ENCODE measurements at regions not wholly inside any gene's neighbourhood (a gene's known extent, or its start where the extent isn't known, plus 50 kb on each side); places are given as distances from the start of the nearest gene placed in this dataset.

- TF ChIP-seq ZBTB10 (tag by site-specific recombination; IDR thresholded peaks at IDR 0.05) (no peak), ZNF148 (tag by site-specific recombination; IDR thresholded peaks at IDR 0.05; ENCODE audit: borderline replicate concordance) (no peak), ZNF362 (tag by site-specific recombination; IDR thresholded peaks at IDR 0.05) (no peak), ZNF138 (tag by site-specific recombination; IDR thresholded peaks at IDR 0.05; ENCODE audit: borderline replicate concordance) (no peak), ZNF266 (tag by site-specific recombination; IDR thresholded peaks at IDR 0.05; ENCODE audit: low read depth) (no peak), ZNF26 (tag by site-specific recombination; IDR thresholded peaks at IDR 0.05) (no peak)
Measured at GRCh38 chr2:145743011-145743410, 1223.1 kb upstream of the ZEB2 start (continued).

GRCh38 chr2:145741636-145742035, 1221.7 kb upstream of the ZEB2 start:
- Histone ChIP-seq H3K36me3 (ENCODE audit: control insufficient read depth in 2 of 2, insufficient read depth in 1 of 2, low read length in 2 of 2) (no peaks in the 10 kb centered on the region), H3K4me1 (ENCODE audit: control insufficient read depth, insufficient read depth, low read length) (no peaks in the 10 kb centered on the region), H3K27ac (ENCODE audit: extremely low read depth, low read depth, low read length) (no peak overlapping the region), H3K4me3 (ENCODE audit: low read depth, low read length) (no peak overlapping the region), H3K9me3 (ENCODE audit: control insufficient read depth, insufficient read depth, low read depth, low read length) (no peaks in the 10 kb centered on the region)
- ChIA-PET CTCF (no interaction called here), POLR2A (no interaction called here)
- TF ChIP-seq ZNF114 (tag by site-specific recombination; IDR thresholded peaks at IDR 0.05), result no peak
- TF ChIP-seq KLF1 (tag by site-specific recombination; IDR thresholded peaks at IDR 0.05), result no peak
- no peak for TF ChIP-seq ZNF571 (tag by site-specific recombination; IDR thresholded peaks at IDR 0.05)
- TF ChIP-seq PBX3 (CRISPR knock-in tag; IDR thresholded peaks at IDR 0.05), result no peak
- no peak for TF ChIP-seq TSHZ1 (tag by site-specific recombination; IDR thresholded peaks at IDR 0.05; ENCODE audit: borderline replicate concordance)
- no peak for TF ChIP-seq ZNF580 (tag by site-specific recombination; IDR thresholded peaks at IDR 0.05)
- TF ChIP-seq YY1 (tag by site-specific recombination; IDR thresholded peaks at IDR 0.05), result no peak
- no peak for TF ChIP-seq ZNF513 (tag by site-specific recombination; IDR thresholded peaks at IDR 0.05)
- TF ChIP-seq ZNF596 (tag by site-specific recombination; IDR thresholded peaks at IDR 0.05), result no peak
- TF ChIP-seq ZFP37 (tag by site-specific recombination; IDR thresholded peaks at IDR 0.05), result no peak
- no peak for TF ChIP-seq ZNF37A (tag by site-specific recombination; IDR thresholded peaks at IDR 0.05)
- no peak for TF ChIP-seq ZNF776 (tag by site-specific recombination; IDR thresholded peaks at IDR 0.05; ENCODE audit: borderline replicate concordance)
- no peak for TF ChIP-seq KLF7 (tag by site-specific recombination; IDR thresholded peaks at IDR 0.05; ENCODE audit: borderline replicate concordance)
- TF ChIP-seq ZBTB7A (tag by site-specific recombination; IDR thresholded peaks at IDR 0.05; ENCODE audit: low read depth), result no peak
- TF ChIP-seq ZNF423 (tag by site-specific recombination; IDR thresholded peaks at IDR 0.05), result no peak
- TF ChIP-seq ZNF221 (tag by site-specific recombination; IDR thresholded peaks at IDR 0.05; ENCODE audit: borderline replicate concordance), result no peak
- no peak for TF ChIP-seq HOXA7 (CRISPR knock-in tag; IDR thresholded peaks at IDR 0.05; ENCODE audit: borderline replicate concordance)

All from HEK293 (cell line).